Natural killer cell (primary cell): ENCODE measurements at regions not wholly inside any gene's neighbourhood (a gene's known extent, or its start where the extent isn't known, plus 50 kb on each side); places are given as distances from the start of the nearest gene placed in this dataset.

Experiments
- ATAC-seq, 3 donors: fragments of 150-1000 bp in 2 of 3; fragments of 200-7000 bp in 1 of 3; cut with Tn5 transposase; 1 replicate in 1 of 3; 2 replicates in 2 of 3; pipeline ENCODE4 v1.10.0; 2021; ENCODE audit warnings: mild to moderate bottlenecking in 2 of 3, moderate library complexity in 2 of 3
- DNase-seq, 2 donors: peaks; one replicate each; pipeline versions ENCODE4 v3.0.0 to v3.0.0-alpha.2; 2013 to 2021; ENCODE audit warnings: mixed read lengths in 1 of 2
- H3K27ac ChIP-seq: one replicate; pipeline ENCODE4 v1.5.1; 2013; ENCODE audit warnings: mild to moderate bottlenecking, low read length
- H3K27me3 ChIP-seq: one replicate; pipeline ENCODE4 v1.6.1; 2013; ENCODE audit warnings: low read length; ENCODE audit not compliant: control insufficient read depth, insufficient read depth
- H3K36me3 ChIP-seq: one replicate; pipeline ENCODE4 v1.6.1; 2013; ENCODE audit warnings: low read length; ENCODE audit not compliant: control insufficient read depth, insufficient read depth
- H3K4me1 ChIP-seq: one replicate; pipeline ENCODE4 v1.6.1; 2013; ENCODE audit warnings: low read length; ENCODE audit not compliant: control insufficient read depth, insufficient read depth
- H3K4me3 ChIP-seq: one replicate; pipeline ENCODE4 v1.5.1; 2013; ENCODE audit warnings: low read length
- H3K9me3 ChIP-seq: one replicate; pipeline ENCODE4 v1.6.1; 2013; ENCODE audit warnings: low read length; ENCODE audit not compliant: control insufficient read depth, insufficient read depth
- H3K27ac Mint-ChIP-seq, 2 donors: one replicate each; pipeline ENCODE4 v1.8.0; 2022; ENCODE audit warnings: mild to moderate bottlenecking in 2 of 2, mixed read lengths in 2 of 2, moderate library complexity in 1 of 2
- H3K27me3 Mint-ChIP-seq, 2 donors: one replicate each; pipeline ENCODE4 v1.8.0; 2022; ENCODE audit warnings: low read depth in 2 of 2, mixed read lengths in 2 of 2
- H3K36me3 Mint-ChIP-seq: one replicate; pipeline ENCODE4 v1.8.0; 2022; ENCODE audit warnings: mixed read lengths
- H3K4me1 Mint-ChIP-seq, 2 donors: one replicate each; pipeline ENCODE4 v1.8.0; 2022; ENCODE audit warnings: mixed read lengths in 2 of 2
- H3K4me3 Mint-ChIP-seq: one replicate; pipeline ENCODE4 v1.8.0; 2022; ENCODE audit warnings: mild to moderate bottlenecking, moderate library complexity, mixed read lengths
- H3K9me3 Mint-ChIP-seq, 2 donors: one replicate each; pipeline ENCODE4 v1.8.0; 2022; ENCODE audit warnings: mixed read lengths in 2 of 2
- CTCF ChIP-seq: fragments of 200-600 bp; IDR thresholded peaks from one replicate; pipeline ENCODE4 v1.8.0; 2022; ENCODE audit warnings: antibody characterized with exemption
- WGBS: methylation state at CpG from one replicate; pipeline ENCODE4 v1.1.7; 2013; ENCODE audit warnings: missing lambda C conversion rate; ENCODE audit not compliant: insufficient coverage; 5-methylcytosine and 5-hydroxymethylcytosine counted together
- intact Hi-C: fragments of 100-400 bp; cut with micrococcal nuclease; formaldehyde crosslinking; loops from one replicate; pipeline ENCODE4 v1.14.2; 2022

GRCh38 chr1:5705751-5706150 lies 286.5 kb downstream of the NPHP4 start:
- Mint-ChIP-seq H3K27me3 (no peaks in the 10 kb centered on the region), H3K27ac (no peak overlapping the region), H3K9me3 (no peaks in the 10 kb centered on the region), H3K4me1 (no peaks in the 10 kb centered on the region), H3K36me3 (no peaks in the 10 kb centered on the region), H3K4me3 (no peak overlapping the region)
- Histone ChIP-seq H3K4me3 (no peak overlapping the region), H3K4me1 (no peaks in the 10 kb centered on the region), H3K9me3 (no peaks in the 10 kb centered on the region), H3K27me3 (no peaks in the 10 kb centered on the region), H3K27ac (no peak overlapping the region), H3K36me3 (no peaks in the 10 kb centered on the region)
- TF ChIP-seq CTCF, result no peak
- DNase-seq (no peak), ATAC-seq (no peak)
- WGBS, result 87% methylated on average over 10 of the region's 10 CpGs
- intact Hi-C loops, result no loop called here

- no peaks in the 10 kb centered on the region for H3K36me3 Mint-ChIP-seq
- H3K27ac ChIP-seq, result no peak overlapping the region
- no peak overlapping the region for H3K27ac Mint-ChIP-seq
- no peak for TF ChIP-seq CTCF
- DNase-seq, result no peak
- H3K36me3 ChIP-seq, result no peaks in the 10 kb centered on the region
- no peaks in the 10 kb centered on the region for H3K4me1 ChIP-seq
- H3K27me3 Mint-ChIP-seq, result peaks cover 0 to 2% of the 10 kb centered on the region in 2 donors
- no peak overlapping the region for H3K4me3 Mint-ChIP-seq
- 83% methylated on average over 15 of the region's 18 CpGs for WGBS
- H3K27me3 ChIP-seq, result no peaks in the 10 kb centered on the region
- no peaks in the 10 kb centered on the region for H3K4me1 Mint-ChIP-seq
- no peak overlapping the region for H3K4me3 ChIP-seq
- no peaks in the 10 kb centered on the region for H3K9me3 Mint-ChIP-seq
- ATAC-seq, result no peak
- intact Hi-C loops, result no loop called here
- no peaks in the 10 kb centered on the region for H3K9me3 ChIP-seq
Measured at GRCh38 chr1:5704561-5705514, 287.4 kb downstream of the NPHP4 start.

GRCh38 chr1:5701642-5702041 lies 290.6 kb downstream of the NPHP4 start:
- Mint-ChIP-seq H3K27ac (no peak overlapping the region), H3K4me1 (no peaks in the 10 kb centered on the region), H3K36me3 (no peaks in the 10 kb centered on the region), H3K4me3 (no peak overlapping the region), H3K9me3 (no peaks in the 10 kb centered on the region), H3K27me3 (peaks cover 0 to 7% of the 10 kb centered on the region in 2 donors)
- TF ChIP-seq CTCF, result no peak
- no peak for ATAC-seq
- intact Hi-C loops, result no loop called here
- Histone ChIP-seq H3K27ac (no peak overlapping the region), H3K27me3 (no peaks in the 10 kb centered on the region), H3K4me1 (no peaks in the 10 kb centered on the region), H3K9me3 (no peaks in the 10 kb centered on the region), H3K4me3 (no peak overlapping the region), H3K36me3 (no peaks in the 10 kb centered on the region)
- no peak for DNase-seq
- WGBS, result 90% methylated on average over 3 of the region's 4 CpGs
